ENCODE measurements at regions not wholly inside any gene's neighbourhood (a gene's known extent, or its start where the extent isn't known, plus 50 kb on each side); places are given as distances from the start of the nearest gene placed in this dataset.

DNA sequence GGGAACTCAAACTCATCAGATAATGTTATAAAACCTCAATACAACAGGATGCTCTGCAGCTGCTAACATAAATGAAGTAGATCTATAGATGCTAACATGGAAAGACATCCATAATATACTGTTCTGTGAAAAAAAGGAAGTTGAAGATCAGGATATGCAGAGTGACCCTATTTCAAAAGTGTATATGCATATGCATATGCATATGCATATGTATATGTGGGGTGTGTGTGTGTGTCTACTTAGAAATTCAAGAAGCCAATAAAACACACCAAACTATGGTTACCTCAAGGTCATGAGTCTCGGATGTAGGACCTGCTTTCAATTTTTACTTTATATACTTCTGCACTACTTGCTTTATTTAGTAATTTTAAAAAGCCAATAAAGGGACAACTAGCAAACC, 125.6 kb downstream of the ABHD5 start:
- Histone ChIP-seq H4K8ac (replicated peaks; ENCODE audit: insufficient read length, low read depth, low read length) (no peak overlapping the region), H3K4me2 (ENCODE audit: insufficient read depth, insufficient read length, low read length) (no peak overlapping the region), H2BK15ac (ENCODE audit: low read depth, low read length) (no peak overlapping the region), H3K4ac (ENCODE audit: low read depth, low read length) (no peak overlapping the region), H4K20me1 (ENCODE audit: control insufficient read depth, insufficient read depth, insufficient read length) (no peaks in the 10 kb centered on the region), H3K4me1 (ENCODE audit: insufficient read depth, low read length) (no peaks in the 10 kb centered on the region), H3K9me3 (ENCODE audit: control insufficient read depth, low read depth, low read length) (no peaks in the 10 kb centered on the region), H2AK5ac (ENCODE audit: insufficient read length, low read length) (no peak overlapping the region), H2BK20ac (ENCODE audit: low read depth, low read length, poor library complexity, severe bottlenecking) (no peak overlapping the region), H2AFZ (ENCODE audit: low read length) (no peak overlapping the region), H3K18ac (ENCODE audit: insufficient read length, low read depth, low read length) (no peak overlapping the region), H2BK120ac (ENCODE audit: low read depth, low read length, poor library complexity, severe bottlenecking) (no peak overlapping the region), H3K27me3 (ENCODE audit: insufficient read depth, low read length) (no peaks in the 10 kb centered on the region), H3K27ac (ENCODE audit: insufficient read length, low read depth, low read length) (no peak overlapping the region), H3T11ph (ENCODE audit: low read length) (no peak overlapping the region), H3K14ac (ENCODE audit: insufficient read depth, low read length) (no peak overlapping the region), H3K79me1 (ENCODE audit: insufficient read depth, low read depth, low read length, poor library complexity, severe bottlenecking) (no peaks in the 10 kb centered on the region), H2BK12ac (ENCODE audit: insufficient read length, low read depth, low read length) (no peak overlapping the region), H4K91ac (ENCODE audit: insufficient read length, low read depth, low read length) (no peak overlapping the region), H3K23me2 (ENCODE audit: insufficient read length, low read depth, low read length, poor library complexity, severe bottlenecking) (no peaks in the 10 kb centered on the region), H3K9ac (ENCODE audit: extremely low read depth, insufficient read length, low read length) (no peak overlapping the region), H4K5ac (ENCODE audit: insufficient read length, low read depth, low read length) (no peak overlapping the region), H2BK5ac (ENCODE audit: insufficient read length, low read length) (no peak overlapping the region), H3K56ac (ENCODE audit: insufficient read length, low read depth, low read length) (no peak overlapping the region), H3K79me2 (ENCODE audit: insufficient read depth, low read length) (no peaks in the 10 kb centered on the region), H3K23ac (ENCODE audit: insufficient read length, low read depth, low read length) (no peak overlapping the region)
- WGBS (ENCODE audit: extremely low coverage, insufficient read length, low lambda C conversion rate): no CpG with 5 or more reads among the region's 1 CpG
- no peak overlapping the region for H3K4me3 Mint-ChIP-seq
- H3K4me1 Mint-ChIP-seq: peaks cover 0 to 6% of the 10 kb centered on the region in 2 experiments; a peak in 1 of 4 replicates
- no peaks in the 10 kb centered on the region; the same call in 1 of the 2 replicates for H3K27me3 Mint-ChIP-seq (ENCODE audit: low read depth)
- no peaks in the 10 kb centered on the region for H3K36me3 Mint-ChIP-seq (ENCODE audit: insufficient read depth in 1 of 3, low read depth in 3 of 3)
- H3K27ac Mint-ChIP-seq: no peak overlapping the region
- H3K9me3 Mint-ChIP-seq: no peaks in the 10 kb centered on the region
- DNase-seq: no peak
- TF ChIP-seq, protein P1, sequence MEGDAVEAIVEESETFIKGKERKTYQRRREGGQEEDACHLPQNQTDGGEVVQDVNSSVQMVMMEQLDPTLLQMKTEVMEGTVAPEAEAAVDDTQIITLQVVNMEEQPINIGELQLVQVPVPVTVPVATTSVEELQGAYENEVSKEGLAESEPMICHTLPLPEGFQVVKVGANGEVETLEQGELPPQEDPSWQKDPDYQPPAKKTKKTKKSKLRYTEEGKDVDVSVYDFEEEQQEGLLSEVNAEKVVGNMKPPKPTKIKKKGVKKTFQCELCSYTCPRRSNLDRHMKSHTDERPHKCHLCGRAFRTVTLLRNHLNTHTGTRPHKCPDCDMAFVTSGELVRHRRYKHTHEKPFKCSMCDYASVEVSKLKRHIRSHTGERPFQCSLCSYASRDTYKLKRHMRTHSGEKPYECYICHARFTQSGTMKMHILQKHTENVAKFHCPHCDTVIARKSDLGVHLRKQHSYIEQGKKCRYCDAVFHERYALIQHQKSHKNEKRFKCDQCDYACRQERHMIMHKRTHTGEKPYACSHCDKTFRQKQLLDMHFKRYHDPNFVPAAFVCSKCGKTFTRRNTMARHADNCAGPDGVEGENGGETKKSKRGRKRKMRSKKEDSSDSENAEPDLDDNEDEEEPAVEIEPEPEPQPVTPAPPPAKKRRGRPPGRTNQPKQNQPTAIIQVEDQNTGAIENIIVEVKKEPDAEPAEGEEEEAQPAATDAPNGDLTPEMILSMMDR (conservative IDR thresholded peaks at IDR 0.05): no peak

Data from H9 (cell line).